Liver (tissue), 8 donors: ENCODE measurements at regions not wholly inside any gene's neighbourhood (a gene's known extent, or its start where the extent isn't known, plus 50 kb on each side); places are given as distances from the start of the nearest gene placed in this dataset.

ENCODE experiments used
- DNase-seq: peaks from one replicate; pipeline ENCODE4 v3.0.0-alpha.2; 2017; ENCODE audit warnings: low spot score
- H3K27ac ChIP-seq, 2 donors: one replicate each; pipeline ENCODE4 v1.7.0; 2013; ENCODE audit warnings: inconsistent platforms in 2 of 2, low read length in 2 of 2, control low read depth in 1 of 2, low read depth in 1 of 2, mild to moderate bottlenecking in 1 of 2
- H3K27me3 ChIP-seq, 4 donors: one replicate each; pipeline versions ENCODE4 v1.6.1 to v1.7.0; 2013; ENCODE audit warnings: low read length in 3 of 4, inconsistent platforms in 1 of 4, mild to moderate bottlenecking in 1 of 4, moderate library complexity in 1 of 4; ENCODE audit not compliant: control insufficient read depth in 4 of 4, insufficient read depth in 4 of 4
- H3K36me3 ChIP-seq, 4 donors: one replicate each; pipeline versions ENCODE4 v1.6.1 to v1.7.0; 2013; ENCODE audit warnings: low read length in 3 of 4, mild to moderate bottlenecking in 3 of 4, low read depth in 1 of 4, moderate library complexity in 1 of 4; ENCODE audit not compliant: control insufficient read depth in 4 of 4, insufficient read depth in 3 of 4
- H3K4me1 ChIP-seq, 4 donors: one replicate each; pipeline versions ENCODE4 v1.6.1 to v1.7.0; 2013; ENCODE audit warnings: low read length in 3 of 4, mild to moderate bottlenecking in 3 of 4, moderate library complexity in 1 of 4; ENCODE audit not compliant: control insufficient read depth in 4 of 4, insufficient read depth in 4 of 4
- H3K4me3 ChIP-seq, 3 donors: one replicate each; pipeline versions ENCODE4 v1.6.1 to v1.7.0; 2013; ENCODE audit warnings: low read length in 3 of 3, control low read depth in 1 of 3, low read depth in 1 of 3, mild to moderate bottlenecking in 1 of 3
- H3K9ac ChIP-seq, 2 donors: one replicate each; pipeline ENCODE4 v1.7.0; 2013; ENCODE audit warnings: low read length in 2 of 2, mild to moderate bottlenecking in 2 of 2, moderate library complexity in 2 of 2, control low read depth in 1 of 2, low read depth in 1 of 2
- H3K9me3 ChIP-seq, 4 donors: one replicate each; pipeline versions ENCODE4 v1.6.1 to v1.7.0; 2013; ENCODE audit warnings: low read length in 3 of 4; ENCODE audit not compliant: control insufficient read depth in 4 of 4
- ATF3 ChIP-seq: IDR thresholded peaks from 2 replicates; pipeline ENCODE4 v1.6.1; 2016; ENCODE audit warnings: antibody characterized with exemption
- CTCF ChIP-seq: fragments of 150-350 bp; IDR thresholded peaks from 2 replicates; pipeline ENCODE4 v1.5.1; 2017; ENCODE audit warnings: improper control_type of control experiment, low read depth, low read length; ENCODE audit not compliant: missing input control
- EGR1 ChIP-seq, 2 donors: IDR thresholded peaks; 2 replicates each; pipeline ENCODE4 v1.6.1; 2016 to 2018; ENCODE audit warnings: antibody characterized with exemption in 2 of 2, low read depth in 2 of 2
- FOXA1 ChIP-seq: IDR thresholded peaks from 2 replicates; pipeline ENCODE4 v1.6.1; 2016; ENCODE audit warnings: antibody characterized with exemption
- FOXA2 ChIP-seq: IDR thresholded peaks from 2 replicates; pipeline ENCODE4 v1.6.1; 2016; ENCODE audit warnings: antibody characterized with exemption
- GABPA ChIP-seq, 2 donors: IDR thresholded peaks in 1 of 2; conservative IDR thresholded peaks in 1 of 2; 2 replicates each; pipeline ENCODE4 v1.6.1; 2016; ENCODE audit warnings: antibody characterized with exemption in 2 of 2, mild to moderate bottlenecking in 1 of 2, moderate library complexity in 1 of 2
- HNF4A ChIP-seq, 2 donors: conservative IDR thresholded peaks; 2 replicates each; pipeline ENCODE4 v1.6.1; 2016; ENCODE audit warnings: antibody characterized with exemption in 2 of 2, mild to moderate bottlenecking in 2 of 2
- HNF4G ChIP-seq: IDR thresholded peaks from 2 replicates; pipeline ENCODE4 v1.6.1; 2016; ENCODE audit warnings: antibody characterized with exemption
- JUND ChIP-seq, 2 donors: IDR thresholded peaks; 2 replicates each; pipeline ENCODE4 v1.6.1; 2016; ENCODE audit warnings: antibody characterized with exemption in 2 of 2
- MAX ChIP-seq: IDR thresholded peaks from 2 replicates; pipeline ENCODE4 v1.6.1; 2016; ENCODE audit warnings: antibody characterized with exemption
- NR2F2 ChIP-seq: IDR thresholded peaks from 2 replicates; pipeline ENCODE4 v1.6.1; 2016; ENCODE audit warnings: antibody characterized with exemption
- RAD21 ChIP-seq, 2 donors: IDR thresholded peaks; 2 replicates each; pipeline ENCODE4 v1.6.1; 2016; ENCODE audit warnings: antibody characterized with exemption in 2 of 2, mild to moderate bottlenecking in 2 of 2
- REST ChIP-seq: IDR thresholded peaks from 2 replicates; pipeline ENCODE4 v1.6.1; 2016; ENCODE audit warnings: antibody characterized with exemption, mild to moderate bottlenecking
- RXRA ChIP-seq, 2 donors: IDR thresholded peaks; 2 replicates each; pipeline ENCODE4 v1.6.1; 2017 to 2018; ENCODE audit warnings: antibody characterized with exemption in 2 of 2, mild to moderate bottlenecking in 1 of 2
- SP1 ChIP-seq: IDR thresholded peaks from 2 replicates; pipeline ENCODE4 v1.6.1; 2018; ENCODE audit warnings: antibody characterized with exemption, mild to moderate bottlenecking
- TAF1 ChIP-seq: conservative IDR thresholded peaks from 2 replicates; pipeline ENCODE4 v1.6.1; 2016; ENCODE audit warnings: antibody characterized with exemption, mild to moderate bottlenecking
- YY1 ChIP-seq: IDR thresholded peaks from 2 replicates; pipeline ENCODE4 v1.6.1; 2016; ENCODE audit warnings: antibody characterized with exemption, mild to moderate bottlenecking
- ZBTB33 ChIP-seq: IDR thresholded peaks from 2 replicates; pipeline ENCODE4 v1.6.1; 2016; ENCODE audit warnings: antibody characterized with exemption
- WGBS: extraction: QIAGEN DNeasy Blood & Tissue Kit; methylation state at CpG from one replicate; pipeline ENCODE4 v1.1.7; 2013; 5-methylcytosine and 5-hydroxymethylcytosine counted together
- donor health status: healthy.
- donor health status: healthy.
- donor health status: healthy.
- donor health status: healthy.
- donor health status: healthy.

GRCh38 chr2:107687073-107687472 lies 139.6 kb upstream of the RGPD4 start:
- TF ChIP-seq RXRA (IDR thresholded peaks at IDR 0.05): no peak
- no peak for TF ChIP-seq FOXA1
- TF ChIP-seq CTCF: no peak
- no peak for TF ChIP-seq NR2F2
- TF ChIP-seq TAF1: no peak
- TF ChIP-seq RAD21 (IDR thresholded peaks at IDR 0.05): no peak
- TF ChIP-seq FOXA2: no peak
- TF ChIP-seq SP1: no peak
- no peak for TF ChIP-seq ATF3
- TF ChIP-seq JUND (IDR thresholded peaks at IDR 0.05): no peak
- no peak for TF ChIP-seq EGR1 (IDR thresholded peaks at IDR 0.05; ENCODE audit: low read depth in 2 of 2)
- TF ChIP-seq REST: no peak
- no peak for TF ChIP-seq ZBTB33
- no peak for TF ChIP-seq MAX
- no peak for TF ChIP-seq GABPA (IDR thresholded peaks at IDR 0.05 in 1 of 2, conservative IDR thresholded peaks at IDR 0.05 in 1 of 2)
- TF ChIP-seq HNF4G: no peak
- TF ChIP-seq YY1: no peak
- Histone ChIP-seq H3K27me3 (no peaks in the 10 kb centered on the region), H3K9ac (no peak overlapping the region), H3K4me3 (no peak overlapping the region), H3K9me3 (peaks cover 0 to 2% (median 0%) of the 10 kb centered on the region in 4 donors), H3K36me3 (no peaks in the 10 kb centered on the region), H3K4me1 (no peaks in the 10 kb centered on the region), H3K27ac (no peak overlapping the region)
- DNase-seq: no peak
- 54% methylated on average over 6 of the region's 6 CpGs for WGBS

- Histone ChIP-seq H3K27me3 (no peaks in the 10 kb centered on the region), H3K4me1 (no peaks in the 10 kb centered on the region), H3K9ac (no peak overlapping the region), H3K27ac (no peak overlapping the region), H3K36me3 (no peaks in the 10 kb centered on the region), H3K4me3 (no peak overlapping the region), H3K9me3 (peaks cover 0 to 2% (median 0%) of the 10 kb centered on the region in 4 donors)
- DNase-seq: no peak
- WGBS: 83% methylated on average over 5 of the region's 5 CpGs
- TF ChIP-seq REST (no peak), GABPA (IDR thresholded peaks at IDR 0.05 in 1 of 2, conservative IDR thresholded peaks at IDR 0.05 in 1 of 2) (no peak), RXRA (IDR thresholded peaks at IDR 0.05) (no peak), FOXA1 (no peak), CTCF (no peak), SP1 (no peak), MAX (no peak), HNF4A (conservative IDR thresholded peaks at IDR 0.05) (no peak)
Observed at GRCh38 chr2:107688135-107688534, 138.6 kb upstream of the RGPD4 start.
